Astrocyte of the spinal cord (primary cell): ENCODE measurements at regions not wholly inside any gene's neighbourhood (a gene's known extent, or its start where the extent isn't known, plus 50 kb on each side); places are given as distances from the start of the nearest gene placed in this dataset.

Experiments used
- DNase-seq: peaks from one replicate; pipeline ENCODE4 v3.0.0; 2011; ENCODE audit warnings: low read depth, low spot score
- H3K4me3 ChIP-seq: 2 replicates; pipeline ENCODE4 v1.5.1; 2011; ENCODE audit warnings: low read depth, mild to moderate bottlenecking, low read length, moderate library complexity
- CTCF ChIP-seq: IDR thresholded peaks from 2 replicates; pipeline ENCODE4 v1.5.1; 2012; ENCODE audit warnings: low read depth, mild to moderate bottlenecking, low read length, inconsistent platforms
- in situ Hi-C: cut with HindIII; loops from 2 replicates; pipeline ENCODE4 v1.10.0; 2017; ENCODE audit warnings: low sequenced_read_pairs

DNA sequence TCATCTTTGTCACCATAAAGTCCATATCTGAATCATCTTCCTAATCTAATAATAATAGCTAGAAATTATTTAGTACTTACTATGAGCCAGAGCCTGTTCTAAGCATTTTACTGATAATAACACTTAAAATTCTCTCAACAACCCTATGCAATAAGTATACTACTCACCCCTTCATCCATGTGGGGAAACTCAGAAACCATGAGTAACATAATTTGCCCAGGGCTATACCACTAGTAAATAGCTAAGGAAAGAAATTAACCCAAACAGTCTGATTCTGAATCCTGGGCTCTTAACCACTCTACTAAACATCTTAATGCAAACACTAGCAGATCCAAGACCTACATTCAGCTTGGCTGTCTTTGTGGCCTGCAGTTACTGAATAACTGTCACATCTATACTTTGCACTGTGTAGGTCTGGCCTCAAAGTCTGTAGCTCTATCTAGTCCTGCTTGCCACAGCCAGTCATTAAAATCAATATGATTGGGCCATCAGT, 394.8 kb upstream of the ESRRG start:
- in situ Hi-C loops = no loop called here
- no peak for DNase-seq
- no peak overlapping the region for H3K4me3 ChIP-seq
- TF ChIP-seq CTCF = no peak

DNA sequence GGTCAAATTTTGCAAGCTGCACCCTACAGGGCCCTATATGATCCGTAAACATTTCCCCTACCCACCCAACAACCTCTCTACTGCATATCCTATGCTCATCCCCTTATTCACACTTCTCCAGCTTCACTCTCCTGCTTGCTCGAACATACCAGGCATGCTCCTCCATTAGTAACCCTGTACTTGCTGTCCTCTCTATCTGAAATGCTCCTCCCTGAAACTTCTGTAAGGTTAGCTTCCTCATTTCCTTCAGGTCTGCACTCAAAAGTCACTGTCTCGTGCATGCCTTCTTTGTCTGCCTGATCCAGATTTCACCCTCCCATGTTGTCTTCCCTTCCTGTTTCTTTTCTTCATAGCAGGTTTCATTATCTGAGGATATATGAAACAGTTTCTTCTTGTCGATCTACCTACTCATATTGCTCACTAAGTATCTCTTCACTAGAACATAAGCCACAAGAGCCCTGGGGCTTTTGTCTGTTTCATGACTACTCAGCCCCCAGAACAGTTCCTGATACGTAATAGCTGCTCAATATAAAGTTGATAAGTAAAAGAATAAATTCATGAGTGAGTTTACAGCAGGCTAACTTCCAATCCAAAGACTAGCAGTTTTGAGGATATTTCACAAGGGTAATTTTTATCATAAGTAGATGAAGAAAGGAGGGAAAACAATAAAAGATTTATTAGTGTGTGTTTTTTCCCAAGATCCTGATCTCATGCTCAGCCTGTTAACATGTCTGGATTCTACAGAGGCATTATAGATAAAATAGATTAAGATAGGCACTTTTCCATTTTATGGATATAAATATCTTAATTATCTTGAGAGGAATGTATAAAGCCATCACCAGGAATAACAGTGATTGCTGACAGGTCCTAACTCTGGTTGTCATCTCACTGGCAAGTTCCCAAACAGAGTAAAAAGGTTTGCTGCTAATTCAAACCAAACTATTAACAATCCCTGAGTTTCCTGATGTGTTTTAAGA, 392.5 kb upstream of the ESRRG start:
- no peak for TF ChIP-seq CTCF

GRCh38 chr1:217109928-217110327, 386.7 kb upstream of the ESRRG start:
- no peak for DNase-seq
- in situ Hi-C loops = no loop called here
- TF ChIP-seq CTCF = no peak
- no peak overlapping the region for H3K4me3 ChIP-seq

More for the DNA sequence above, 392.5 kb upstream of the ESRRG start:
- H3K4me3 ChIP-seq = no peak overlapping the region
- no peak for DNase-seq
- in situ Hi-C loops = no loop called here

- TF ChIP-seq CTCF = no peak
- in situ Hi-C loops = no loop called here
- peak; percentile 22 for DNase-seq
- H3K4me3 ChIP-seq = no peak overlapping the region
Measured at GRCh38 chr1:217106231-217106901, 383.1 kb upstream of the ESRRG start.

GRCh38 chr1:217105437-217105836, 382.2 kb upstream of the ESRRG start:
- TF ChIP-seq CTCF = no peak
- no peak overlapping the region for H3K4me3 ChIP-seq
- in situ Hi-C loops = no loop called here
- DNase-seq = no peak

DNA sequence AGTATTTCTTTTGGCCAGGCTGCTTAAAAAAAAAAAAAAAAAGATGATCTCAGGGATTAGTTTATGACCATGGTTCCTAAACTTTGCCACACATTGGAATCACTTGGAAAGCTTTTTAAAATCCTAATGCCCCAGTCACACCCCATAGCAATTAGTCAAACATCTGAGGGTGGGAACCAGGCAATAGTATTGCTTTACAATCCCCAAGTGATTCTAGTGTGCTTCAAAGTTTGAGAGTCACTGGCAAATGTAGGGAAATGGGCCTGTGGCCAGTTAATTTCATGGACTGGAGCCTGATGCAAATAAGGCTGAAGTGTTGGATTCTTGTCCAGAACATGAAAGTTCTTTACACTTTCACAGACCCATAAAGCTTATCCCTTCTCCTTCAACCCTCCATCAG, 374.6 kb upstream of the ESRRG start:
- in situ Hi-C loops = no loop called here
- no peak for DNase-seq
- H3K4me3 ChIP-seq = no peak overlapping the region
- TF ChIP-seq CTCF = no peak
